Panc1 (cell line): ENCODE measurements at regions not wholly inside any gene's neighbourhood (a gene's known extent, or its start where the extent isn't known, plus 50 kb on each side); places are given as distances from the start of the nearest gene placed in this dataset.

Source experiments
- ATAC-seq: fragments of 200-7000 bp; cut with Tn5 transposase; 2 replicates; pipeline ENCODE4 v1.9.1; 2020; ENCODE audit warnings: mild to moderate bottlenecking, moderate library complexity
- BruUV-seq: library from RNA; stranded (reverse); fragments of 400-500 nt; replicated peaks from 2 replicates; lab custom pipeline; 2021; lab: Mats Ljungman, UMichigan
- CTCF ChIA-PET: fragments of 300-600 bp; sonication (Branson Sonifier 250); formaldehyde crosslinking; loops from one replicate; lab custom pipeline; 2022; ENCODE audit warnings: antibody characterized with exemption; lab: Charles Lee
- POLR2A ChIA-PET: fragments of 300-600 bp; sonication (Branson Sonifier 250); formaldehyde crosslinking; loops from one replicate; lab custom pipeline; 2022; ENCODE audit warnings: antibody characterized with exemption; lab: Charles Lee
- DNase-seq: peaks from one replicate; pipeline ENCODE4 v3.0.0-alpha.2; 2010; ENCODE audit warnings: low read depth, low spot score
- H3K27ac ChIP-seq: 2 replicates; pipeline ENCODE4 v1.5.1; 2011; ENCODE audit warnings: mild to moderate bottlenecking, low read length, inconsistent platforms
- H3K27me3 ChIP-seq: fragments of 200-500 bp; sonication (Bioruptor generic); 2 replicates; pipeline ENCODE4 v1.6.0; 2014; ENCODE audit warnings: low read length, inconsistent platforms; ENCODE audit not compliant: control insufficient read depth, insufficient read depth
- H3K36me3 ChIP-seq: fragments of 200-500 bp; sonication (Bioruptor generic); 2 replicates; pipeline ENCODE4 v1.5.1; 2014; ENCODE audit warnings: inconsistent platforms, mild to moderate bottlenecking, low read length, moderate library complexity; ENCODE audit not compliant: control insufficient read depth, insufficient read depth
- H3K4me1 ChIP-seq: 2 replicates; pipeline ENCODE4 v1.5.1; 2011; ENCODE audit warnings: inconsistent platforms, mild to moderate bottlenecking, low read length, moderate library complexity; ENCODE audit not compliant: control insufficient read depth, insufficient read depth
- H3K4me3 ChIP-seq, 2 experiments: 2 replicates each; pipeline ENCODE4 v1.5.1; 2011 to 2012; ENCODE audit warnings: low read depth in 2 of 2, low read length in 2 of 2, mild to moderate bottlenecking in 2 of 2, inconsistent platforms in 1 of 2, moderate library complexity in 1 of 2
- H3K9me3 ChIP-seq: fragments of 200-500 bp; sonication (Bioruptor generic); 2 replicates; pipeline ENCODE4 v1.5.1; 2014; ENCODE audit warnings: low read depth, mild to moderate bottlenecking, inconsistent platforms, low read length, moderate library complexity; ENCODE audit not compliant: control insufficient read depth, insufficient read depth
- CTCF ChIP-seq: fragments of 450-650 bp; IDR thresholded peaks from 2 replicates; pipeline ENCODE4 v1.5.1; 2017; ENCODE audit warnings: mild to moderate bottlenecking
- POLR2AphosphoS5 ChIP-seq: IDR thresholded peaks from 2 replicates; pipeline ENCODE4 v1.6.1; 2012; ENCODE audit warnings: mild to moderate bottlenecking, low read depth, low read length, moderate library complexity
- REST ChIP-seq, 2 experiments: IDR thresholded peaks; 2 replicates each; pipeline ENCODE4 v1.6.1; 2011 to 2012; ENCODE audit warnings: low read depth in 2 of 2, control low read depth in 1 of 2, low read length in 1 of 2, mild to moderate bottlenecking in 1 of 2, moderate library complexity in 1 of 2; ENCODE audit not compliant: insufficient read depth in 1 of 2
- SIN3A ChIP-seq: IDR thresholded peaks from 2 replicates; pipeline ENCODE4 v1.6.1; 2012; ENCODE audit warnings: low read depth, mild to moderate bottlenecking, low read length, moderate library complexity, borderline replicate concordance; ENCODE audit not compliant: insufficient read depth
- TCF7L2 ChIP-seq: IDR thresholded peaks from 2 replicates; pipeline ENCODE4 v1.6.1; 2011; ENCODE audit warnings: mild to moderate bottlenecking, low read depth, low read length, inconsistent platforms
- in situ Hi-C: cut with HindIII; loops from 2 replicates; pipeline ENCODE4 v1.10.0; 2016; ENCODE audit warnings: low sequenced_read_pairs, low pct_unique_long_range_greater_than_20kb
- intact Hi-C: fragments of 100-400 bp; cut with micrococcal nuclease; formaldehyde crosslinking; loops from one replicate; pipeline ENCODE4 v1.10.0; 2022; ENCODE audit not compliant: unreplicated experiment

- H3K27me3 ChIP-seq, result peaks cover 5% of the 10 kb centered on the region
- POLR2A ChIA-PET, result no interaction called here
- CTCF ChIA-PET, result no interaction called here
- no peak overlapping the region for H3K4me3 ChIP-seq
- BruUV-seq, result no TSS peak
- H3K4me1 ChIP-seq, result no peaks in the 10 kb centered on the region
- ATAC-seq (no peak), DNase-seq (no peak)
- in situ Hi-C loops (no loop called here), intact Hi-C loops (no loop called here)
- no peak overlapping the region for H3K27ac ChIP-seq
- TF ChIP-seq POLR2AphosphoS5 (no peak), REST (IDR thresholded peaks at IDR 0.05; ENCODE audit: insufficient read depth in 1 of 2, low read depth in 2 of 2, low read length in 1 of 2) (no peak), SIN3A (no peak)
- H3K9me3 ChIP-seq, result no peaks in the 10 kb centered on the region
- no peaks in the 10 kb centered on the region for H3K36me3 ChIP-seq
Observed at GRCh38 chr2:3094318-3094717, 283.3 kb downstream of the EIPR1 start.

GRCh38 chr2:3091696-3092095 lies 285.9 kb downstream of the EIPR1 start:
- no peak for TF ChIP-seq POLR2AphosphoS5
- in situ Hi-C loops, result no loop called here
- no peaks in the 10 kb centered on the region for H3K9me3 ChIP-seq
- H3K27me3 ChIP-seq, result no peaks in the 10 kb centered on the region; the same call in 1 of the 2 replicates
- H3K4me1 ChIP-seq, result no peaks in the 10 kb centered on the region
- intact Hi-C loops, result no loop called here
- no peaks in the 10 kb centered on the region for H3K36me3 ChIP-seq
- no peak overlapping the region for H3K27ac ChIP-seq
- no peak for ATAC-seq
- ChIA-PET CTCF (no interaction called here), POLR2A (no interaction called here)
- no peak for DNase-seq
- H3K4me3 ChIP-seq, result no peak overlapping the region
- no TSS peak for BruUV-seq

GRCh38 chr2:3082705-3083104 lies 294.9 kb downstream of the EIPR1 start:
- in situ Hi-C loops, result no loop called here
- Histone ChIP-seq H3K4me1 (no peaks in the 10 kb centered on the region), H3K4me3 (no peak overlapping the region), H3K27ac (no peak overlapping the region), H3K9me3 (no peaks in the 10 kb centered on the region), H3K36me3 (no peaks in the 10 kb centered on the region), H3K27me3 (peaks cover 3% of the 10 kb centered on the region; the same call in 1 of the 2 replicates)
- BruUV-seq, result no TSS peak
- POLR2A ChIA-PET, result no interaction called here
- CTCF ChIA-PET, result no interaction called here
- TF ChIP-seq TCF7L2 (no peak), POLR2AphosphoS5 (no peak), SIN3A (no peak), CTCF (no peak), REST (IDR thresholded peaks at IDR 0.05; ENCODE audit: insufficient read depth in 1 of 2, low read depth in 2 of 2, low read length in 1 of 2) (no peak)
- DNase-seq (no peak), ATAC-seq (no peak)
- intact Hi-C loops, result no loop called here
